Fibroblast of gingiva (primary cell): ENCODE measurements at regions not wholly inside any gene's neighbourhood (a gene's known extent, or its start where the extent isn't known, plus 50 kb on each side); places are given as distances from the start of the nearest gene placed in this dataset.

Experiments
- DNase-seq: peaks from one replicate; pipeline ENCODE4 v3.0.0-alpha.2; 2011; ENCODE audit warnings: low read depth

DNA sequence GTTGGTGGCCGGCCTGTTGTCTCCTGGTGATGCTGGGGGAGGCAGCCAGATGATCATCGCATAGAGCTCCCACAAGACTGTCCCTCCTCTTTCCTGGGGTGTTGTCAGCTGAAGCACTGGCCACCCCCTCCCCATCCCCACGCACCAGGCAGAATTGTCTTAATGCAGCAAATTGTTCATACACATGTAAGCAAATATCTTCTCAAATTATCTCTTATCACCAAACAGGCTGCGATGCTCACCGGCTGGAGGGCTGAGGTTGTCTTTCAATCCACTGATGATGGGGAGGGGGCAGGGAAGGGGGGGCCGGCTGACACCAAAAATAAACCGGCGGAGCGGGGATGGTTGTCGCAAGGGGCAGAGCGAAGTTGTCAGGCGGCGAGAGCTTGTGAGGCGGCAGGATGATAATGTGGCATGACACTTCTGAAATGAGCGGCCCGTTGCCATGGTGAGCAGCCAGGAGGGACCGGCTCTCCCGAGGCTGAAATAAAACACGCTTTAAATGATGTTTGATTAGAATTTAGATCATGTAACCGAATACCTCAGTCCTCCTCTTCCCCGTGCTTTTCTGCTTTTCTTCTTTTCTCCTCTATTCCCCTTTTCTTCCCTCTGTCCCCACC is 59.8 kb downstream of the MRM1 start:
- no peak for DNase-seq

DNA sequence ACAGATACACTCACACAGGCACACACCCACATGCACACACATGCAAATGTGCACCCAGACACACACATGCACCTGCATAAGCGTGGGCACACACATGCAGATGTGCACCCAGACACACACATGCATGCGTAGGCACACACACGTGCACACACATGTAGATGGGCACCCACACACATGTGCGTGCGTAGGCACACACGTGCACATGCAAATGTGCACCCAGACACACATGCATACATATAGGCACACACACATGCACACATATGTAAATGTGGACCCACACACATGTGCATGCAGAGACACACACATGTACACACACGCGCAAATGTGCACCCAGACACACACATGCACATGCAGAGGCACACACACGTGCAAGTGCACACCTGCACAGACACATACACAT is 60.3 kb downstream of the MRM1 start:
- no peak for DNase-seq

DNA sequence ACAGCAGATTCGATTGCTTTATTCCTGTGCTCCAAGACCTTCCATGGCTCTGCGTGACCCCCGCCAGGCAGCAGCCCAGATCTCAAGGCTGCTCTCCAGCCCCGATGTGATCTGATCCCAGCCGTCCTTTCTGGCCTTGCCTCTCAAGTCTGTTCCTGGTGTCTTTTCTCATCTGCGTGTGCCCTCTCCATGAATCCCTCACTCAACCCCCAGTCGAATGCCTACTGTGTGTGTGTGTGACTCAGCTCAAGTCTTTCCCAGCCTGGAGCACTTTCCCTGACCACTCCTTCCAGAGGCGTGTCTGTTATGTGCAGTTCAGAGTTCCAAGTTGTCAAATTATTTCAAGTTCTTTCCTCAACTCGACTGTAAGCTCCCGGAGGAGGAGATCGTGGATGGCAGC is 64.0 kb downstream of the MRM1 start:
- no peak for DNase-seq

DNA sequence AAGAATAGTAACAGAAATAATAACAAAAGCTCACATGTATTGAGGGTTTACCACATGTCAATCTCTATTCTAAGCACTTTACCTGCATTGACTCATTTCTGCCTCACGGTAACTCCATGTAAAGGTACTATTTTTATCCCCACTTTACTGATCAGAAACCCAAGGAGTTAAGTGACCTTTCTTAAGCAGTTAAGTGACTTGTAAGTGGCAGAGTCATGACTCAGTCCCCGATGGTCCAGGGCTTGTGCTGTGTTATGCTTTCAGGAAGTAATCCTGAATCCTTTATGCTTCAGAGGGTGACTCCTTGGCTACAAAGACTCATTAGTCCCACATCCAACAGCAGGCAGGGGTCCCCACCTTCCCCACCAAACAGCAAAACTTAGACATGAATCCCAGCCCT is 66.5 kb downstream of the MRM1 start:
- no peak for DNase-seq

DNA sequence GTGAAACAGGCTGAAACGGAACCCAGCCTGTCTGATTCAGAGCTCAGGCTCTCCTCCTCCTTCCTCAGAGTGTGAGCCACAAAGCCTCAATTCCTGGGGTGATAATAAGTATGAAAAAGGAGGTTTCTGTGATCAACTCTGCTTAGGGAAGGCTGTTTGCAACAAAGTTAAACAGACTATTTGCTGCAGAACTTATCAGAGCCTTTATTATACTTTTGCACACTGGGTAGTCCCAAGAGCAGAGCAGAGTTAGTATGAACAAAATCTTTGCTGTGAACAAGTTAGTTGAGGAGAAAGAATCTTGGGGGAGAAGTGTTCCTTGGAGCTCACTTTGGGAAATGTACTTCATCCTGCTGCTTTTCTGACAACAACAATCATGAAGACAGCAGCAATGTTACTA is 67.4 kb downstream of the MRM1 start:
- no peak for DNase-seq

DNA sequence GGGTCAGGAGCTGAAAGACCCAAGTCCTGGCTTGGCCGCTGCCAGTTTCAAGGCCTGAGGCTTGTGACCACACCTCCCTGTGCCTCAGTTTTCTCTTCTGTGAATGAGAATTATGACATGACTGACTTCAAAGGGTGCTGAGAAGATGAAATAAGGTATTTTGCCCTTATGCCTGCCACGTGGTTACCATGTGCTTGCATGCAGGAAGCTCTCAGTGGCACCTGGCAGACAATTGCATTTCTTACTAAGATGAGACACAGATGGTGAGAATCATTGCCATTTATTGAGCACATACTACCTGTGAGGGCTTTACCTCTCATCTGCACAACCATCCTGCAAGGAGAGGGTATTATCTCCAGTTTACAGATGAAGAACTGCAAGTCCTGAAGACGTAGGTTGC is 69.8 kb downstream of the MRM1 start:
- no peak for DNase-seq

DNA sequence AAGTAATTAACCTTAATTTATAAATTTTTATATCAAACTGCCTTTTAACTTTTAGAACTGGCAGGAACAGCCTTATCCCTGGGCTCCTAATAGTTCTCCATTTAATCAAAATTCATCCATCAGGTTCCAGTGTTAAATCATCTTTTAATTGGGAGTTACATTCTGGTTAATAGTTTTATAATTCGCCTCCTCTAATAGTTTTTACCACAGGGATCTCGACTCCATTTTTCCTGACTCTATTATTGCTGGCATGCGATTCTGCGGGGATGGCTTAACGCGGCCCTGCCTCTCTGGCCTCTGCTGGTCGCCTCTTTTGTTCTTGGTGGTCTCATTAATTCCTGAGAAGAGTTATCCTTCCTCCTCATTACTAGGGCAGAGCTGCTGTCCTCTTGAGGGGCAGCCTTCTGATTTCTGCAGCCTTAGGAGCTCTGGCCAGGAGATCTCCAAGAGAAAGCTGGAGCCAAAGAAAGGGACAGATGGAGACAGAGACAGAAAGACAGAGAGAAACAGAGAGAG is 71.1 kb downstream of the MRM1 start:
- no peak for DNase-seq

DNA sequence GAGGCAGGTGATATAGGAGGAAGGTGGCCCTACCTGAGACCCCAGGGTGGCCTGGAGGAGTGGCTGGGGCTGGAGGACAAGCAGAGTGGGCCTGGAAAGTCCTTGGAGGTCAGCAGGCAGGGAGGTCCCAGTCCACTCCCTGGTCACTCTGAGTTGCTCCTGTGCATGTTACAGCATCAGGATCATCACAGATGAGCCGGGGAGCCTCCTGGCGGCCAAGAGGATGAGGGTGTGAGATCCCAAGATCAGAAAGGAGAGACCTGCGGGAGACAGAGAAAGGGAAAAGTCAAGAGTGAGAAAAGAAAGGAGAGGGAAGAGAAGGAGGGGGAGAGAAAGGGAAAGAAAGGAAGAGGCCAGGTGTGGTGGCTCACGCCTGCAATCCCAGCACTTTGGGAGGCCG is 71.7 kb downstream of the MRM1 start:
- DNase-seq: no peak

DNA sequence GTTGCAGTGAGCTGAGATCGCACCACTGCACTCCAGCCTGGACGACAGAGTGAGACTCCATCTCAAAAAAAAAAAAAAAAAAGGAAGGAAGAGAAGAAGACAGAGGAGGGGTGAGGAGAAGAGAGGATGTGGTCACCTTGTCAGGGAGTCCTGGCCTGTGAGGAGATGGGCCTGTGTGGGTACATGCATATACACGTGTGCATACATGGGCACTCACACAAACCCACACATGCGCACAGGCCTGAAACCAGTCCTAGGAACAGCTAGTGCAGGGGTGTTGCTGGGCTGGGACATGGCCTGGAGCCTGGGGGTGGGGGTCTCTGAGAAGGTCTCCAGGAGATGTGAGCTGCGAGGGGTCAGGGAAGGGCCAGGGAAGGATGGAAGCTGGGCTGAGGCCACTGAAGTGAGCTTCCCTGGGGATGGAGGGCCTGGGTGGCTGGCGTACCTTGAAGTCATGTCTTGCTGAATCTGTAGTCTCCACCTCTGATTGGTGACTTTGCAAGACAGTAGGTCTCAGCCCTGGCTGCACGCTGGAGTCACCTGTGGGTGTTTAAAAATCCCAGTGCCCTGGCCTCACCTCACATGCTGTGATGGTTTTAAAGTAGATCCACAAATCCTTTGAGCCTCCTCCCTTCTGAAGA is 72.4 kb downstream of the MRM1 start:
- no peak for DNase-seq

DNA sequence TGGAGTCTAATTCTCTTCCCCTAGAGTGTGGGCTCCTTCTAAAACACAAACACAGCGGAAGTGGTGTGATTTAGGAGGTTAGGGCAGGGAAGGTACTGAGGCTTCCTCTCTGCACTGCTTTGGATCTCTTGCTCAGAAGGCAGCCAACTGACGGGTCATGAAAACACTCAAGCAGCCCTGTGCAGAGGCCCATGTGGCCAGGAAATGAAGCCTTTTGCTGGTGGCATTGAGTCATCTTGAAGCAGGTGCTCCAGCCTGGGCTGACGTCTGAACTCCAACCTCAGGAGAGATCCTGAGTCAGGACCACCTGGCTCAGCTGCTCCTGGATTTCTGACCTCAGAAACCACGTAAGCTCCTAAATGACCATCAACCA is 72.9 kb downstream of the MRM1 start:
- no peak for DNase-seq

DNA sequence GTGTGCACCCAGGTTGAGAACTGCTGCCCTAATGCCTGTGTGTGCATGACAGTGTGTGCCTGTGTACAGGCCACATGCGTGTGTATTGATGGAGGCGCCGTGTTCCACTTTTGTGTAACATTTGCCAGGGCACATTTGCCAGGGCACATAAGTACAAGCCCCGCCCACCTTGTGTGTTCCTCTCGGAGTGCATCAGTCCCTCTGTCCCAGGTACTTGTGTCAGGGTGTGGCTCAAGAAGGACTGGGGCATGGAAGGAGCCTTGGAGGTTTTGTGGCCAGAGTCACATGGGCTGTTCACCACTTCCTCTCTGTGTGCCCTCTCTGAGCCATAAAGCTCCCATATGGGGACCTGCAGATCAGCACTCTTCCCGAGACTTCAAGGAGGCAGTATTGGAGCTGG is 73.9 kb downstream of the MRM1 start:
- DNase-seq: no peak

DNA sequence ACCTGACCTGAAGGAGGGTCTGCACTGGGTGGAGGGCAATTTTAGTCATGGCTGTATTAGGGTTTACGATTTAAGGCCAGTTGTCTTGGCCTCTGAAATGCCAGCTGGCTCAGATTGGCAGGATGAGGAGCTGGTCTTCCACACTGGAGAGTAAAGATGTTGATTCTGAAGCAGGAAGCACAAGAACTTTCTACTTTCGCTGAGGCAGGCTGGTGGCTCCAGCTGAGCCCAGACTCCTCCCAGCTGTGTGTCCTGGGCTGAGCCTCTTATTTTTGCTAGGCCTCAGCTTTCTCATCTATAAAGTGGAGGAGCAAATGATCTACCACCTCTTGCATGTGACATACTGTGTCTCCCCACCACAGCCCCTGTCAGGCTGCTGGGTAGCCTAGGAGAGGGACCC is 74.4 kb downstream of the MRM1 start:
- DNase-seq: no peak

DNA sequence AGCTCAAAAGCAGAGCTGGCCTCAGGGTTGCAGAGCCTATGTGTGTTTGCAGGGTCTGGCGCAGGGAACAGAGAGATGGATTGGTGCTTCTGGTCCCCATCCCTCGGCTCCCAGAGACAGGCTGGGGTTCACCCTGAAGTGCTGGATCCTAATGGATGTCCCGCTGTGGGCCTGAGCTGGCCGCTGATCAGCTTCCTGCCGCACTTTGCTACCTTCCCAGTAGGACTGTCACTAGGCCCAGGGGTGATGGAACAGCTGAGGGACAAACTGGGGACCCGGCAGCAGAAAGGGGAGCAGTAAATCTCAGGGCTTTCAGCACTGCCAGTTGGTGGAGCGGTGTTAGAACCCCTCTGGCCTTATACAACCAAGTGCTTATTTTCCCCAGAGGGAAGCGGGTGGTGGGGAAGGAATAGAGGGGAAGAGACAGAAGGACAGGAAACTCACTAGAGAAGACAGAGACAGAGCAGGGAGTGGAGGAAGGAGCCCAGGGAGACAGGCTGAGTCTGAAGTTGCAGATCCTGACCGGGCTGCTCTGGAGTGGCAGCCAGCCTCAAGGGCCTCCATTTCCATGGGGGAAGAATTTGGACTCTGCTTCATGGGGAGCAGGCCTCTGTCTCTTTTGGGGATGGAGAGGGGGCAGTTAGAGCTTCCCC is 78.6 kb downstream of the MRM1 start:
- DNase-seq: no peak

DNA sequence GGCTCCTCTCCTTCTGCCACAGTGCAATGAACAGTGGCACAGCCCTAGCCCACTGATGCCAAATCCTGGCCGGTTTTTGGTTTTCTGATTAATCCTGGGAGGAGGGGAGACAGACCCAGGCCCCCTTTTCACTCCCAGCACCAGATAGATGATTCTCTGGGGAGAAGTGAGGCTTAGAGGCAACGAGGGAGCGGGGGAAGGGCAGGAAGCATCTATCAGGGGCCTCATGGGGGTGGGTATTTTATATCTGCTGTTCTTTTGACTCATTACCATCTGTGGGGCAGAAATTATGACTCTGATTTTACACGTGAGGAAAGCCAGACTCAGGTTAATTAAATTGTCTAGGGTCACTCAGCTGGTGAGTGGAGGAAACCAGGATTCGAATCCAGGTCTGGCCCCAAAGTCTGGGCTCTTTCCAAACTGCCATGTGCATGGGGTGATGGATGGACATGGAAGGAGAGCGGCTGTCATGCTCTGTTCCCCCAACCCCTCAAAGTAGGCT is 79.4 kb downstream of the MRM1 start:
- DNase-seq: no peak

DNA sequence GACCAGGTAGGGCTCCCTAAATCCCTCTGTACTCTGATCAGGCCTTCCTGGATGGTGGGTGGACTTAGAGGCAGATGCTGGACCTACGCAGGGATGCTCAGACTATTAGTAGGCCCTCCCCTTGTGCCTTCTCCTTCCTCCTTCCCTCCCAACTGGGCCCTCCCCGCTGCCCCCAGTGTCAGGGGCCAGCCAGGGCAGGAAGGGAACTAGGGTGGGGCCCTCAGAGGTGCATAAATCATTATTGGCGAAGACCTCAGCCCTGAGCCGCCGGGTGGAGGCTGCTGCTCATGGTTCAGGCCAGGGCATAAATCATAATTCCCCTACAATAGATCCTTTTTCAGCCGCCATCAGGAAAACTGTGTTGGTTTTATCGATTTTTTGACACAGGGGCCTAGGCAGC is 81.4 kb downstream of the MRM1 start:
- no peak for DNase-seq

DNA sequence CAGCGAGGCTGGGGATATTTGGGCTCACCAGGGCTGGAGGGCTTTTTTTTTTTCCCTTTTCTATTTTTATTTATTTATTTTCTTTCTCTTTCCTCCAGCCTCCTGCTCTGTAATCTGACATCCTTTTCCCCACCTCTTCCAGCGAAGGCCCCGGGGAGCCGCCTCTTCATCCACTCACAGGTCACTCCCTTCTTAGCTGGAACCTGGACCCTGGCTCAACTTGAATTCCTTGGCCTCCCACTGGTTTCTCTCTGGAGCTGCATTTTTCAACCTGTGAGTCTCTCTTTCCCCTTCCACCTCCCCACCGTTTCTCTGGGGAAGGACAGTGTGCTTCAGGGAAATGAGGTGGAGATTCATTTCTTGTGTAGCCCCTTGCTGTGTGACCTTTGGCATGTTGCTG is 82.0 kb downstream of the MRM1 start:
- no peak for DNase-seq

DNA sequence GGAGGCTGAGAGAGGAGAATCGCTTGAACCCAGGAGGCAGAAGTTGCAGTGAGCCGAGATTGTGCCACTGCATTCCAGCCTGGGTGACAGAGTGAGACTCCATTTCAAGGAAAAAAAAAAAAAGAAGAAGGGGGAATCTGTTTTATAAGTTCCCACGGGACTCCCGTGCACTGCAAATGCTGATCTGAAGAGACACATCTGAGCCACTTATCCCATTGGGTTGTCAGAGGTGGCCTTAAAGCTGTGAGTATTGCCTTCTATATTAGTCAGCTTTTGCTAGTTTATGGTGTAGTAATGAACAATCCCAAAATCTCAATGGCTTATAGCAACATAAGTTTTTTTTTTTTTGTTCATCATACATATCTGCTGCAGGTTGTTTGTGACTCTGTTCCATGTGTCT is 82.8 kb downstream of the MRM1 start:
- DNase-seq: no peak

DNA sequence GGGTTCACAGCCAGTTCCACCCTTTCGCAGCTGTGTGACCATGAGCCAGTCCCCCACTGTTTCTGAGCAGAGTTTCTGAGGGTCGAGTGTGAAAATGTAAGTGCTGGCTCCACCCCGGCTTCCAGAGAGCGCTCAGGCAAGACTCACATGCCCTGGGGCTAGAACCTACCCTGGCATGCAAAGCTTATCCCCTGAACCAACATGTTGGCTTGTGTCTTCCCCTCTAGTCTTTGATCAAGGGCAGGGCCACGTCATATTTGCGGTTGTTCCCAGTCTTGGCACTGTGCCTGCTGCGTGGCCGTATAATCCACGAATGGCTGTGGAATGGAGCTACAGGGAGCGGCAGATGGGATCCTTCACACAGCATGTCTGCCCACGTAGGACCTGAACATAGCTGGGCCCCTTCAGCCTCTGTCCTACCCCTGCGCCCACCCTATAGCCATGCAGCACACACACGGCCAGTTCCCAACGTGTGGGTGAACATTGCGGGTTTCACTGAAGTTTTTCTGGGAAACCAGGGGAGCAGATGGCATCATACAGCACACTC is 84.8 kb downstream of the MRM1 start:
- DNase-seq: no peak

DNA sequence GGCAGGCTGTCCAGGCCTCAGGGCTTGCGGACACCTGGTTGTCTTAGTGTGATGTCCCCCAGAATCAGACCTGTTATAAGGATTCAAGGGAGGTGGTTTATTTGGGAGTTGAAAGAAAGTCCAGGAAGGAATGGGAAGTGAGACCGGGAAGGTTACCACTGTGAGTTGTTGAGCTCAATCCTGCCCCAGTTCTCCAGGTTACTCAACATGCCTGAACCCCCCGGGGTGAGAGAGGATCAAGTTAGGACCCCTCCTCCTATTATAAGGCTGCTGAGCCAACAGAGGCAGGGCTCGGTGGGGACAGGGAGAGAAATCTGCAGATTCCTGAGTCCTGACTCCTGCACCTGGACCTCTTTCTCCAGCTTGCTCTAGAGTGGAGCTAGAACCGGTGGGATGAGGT is 86.4 kb downstream of the MRM1 start:
- DNase-seq: no peak

DNA sequence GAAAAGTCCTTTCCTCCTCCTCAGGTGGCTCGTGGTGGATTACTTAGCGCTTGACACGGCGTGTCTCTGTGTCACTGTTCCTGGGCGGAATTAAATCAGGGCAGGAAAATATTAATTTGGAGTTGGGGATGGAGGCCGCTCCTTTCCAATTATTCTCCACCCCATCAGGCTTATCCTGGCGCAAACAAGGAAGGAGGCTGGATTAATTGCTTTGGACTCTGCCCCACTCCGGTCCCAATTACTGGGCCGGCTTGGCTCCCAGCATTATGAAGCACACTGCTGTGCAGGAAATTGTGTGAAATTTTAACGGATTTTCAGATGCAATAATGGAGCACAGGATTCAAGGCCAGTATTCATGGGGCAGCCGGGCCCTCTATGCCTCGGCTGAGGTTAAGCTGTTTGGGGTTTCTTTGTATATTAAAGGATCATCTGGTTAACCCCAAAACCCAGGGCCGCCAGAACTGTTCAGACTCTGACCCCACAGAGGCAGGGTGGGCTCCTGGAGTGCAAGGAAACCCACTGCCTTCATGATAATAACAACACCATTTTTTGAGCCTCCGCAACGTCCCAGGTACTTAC is 87.8 kb downstream of the MRM1 start:
- no peak for DNase-seq

DNA sequence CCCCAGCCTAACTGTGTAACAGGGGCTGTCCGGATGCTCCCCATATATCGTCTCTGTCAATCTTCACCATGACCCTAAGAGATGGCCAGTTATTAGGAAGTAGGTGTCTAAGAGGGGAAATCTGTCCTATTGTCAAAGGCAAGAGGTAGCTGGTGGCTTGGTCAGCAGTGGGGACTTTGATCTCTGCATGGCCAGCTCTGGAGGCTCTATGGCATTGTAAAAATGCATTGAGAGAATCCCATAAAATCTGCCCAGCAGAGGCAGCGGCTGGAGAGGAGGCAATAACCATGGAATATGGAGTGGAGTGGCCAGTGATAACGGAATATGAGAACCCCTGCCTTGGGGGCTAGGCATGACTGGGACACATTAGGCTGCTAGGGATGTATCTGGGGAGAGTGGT is 88.8 kb downstream of the MRM1 start:
- DNase-seq: no peak

DNA sequence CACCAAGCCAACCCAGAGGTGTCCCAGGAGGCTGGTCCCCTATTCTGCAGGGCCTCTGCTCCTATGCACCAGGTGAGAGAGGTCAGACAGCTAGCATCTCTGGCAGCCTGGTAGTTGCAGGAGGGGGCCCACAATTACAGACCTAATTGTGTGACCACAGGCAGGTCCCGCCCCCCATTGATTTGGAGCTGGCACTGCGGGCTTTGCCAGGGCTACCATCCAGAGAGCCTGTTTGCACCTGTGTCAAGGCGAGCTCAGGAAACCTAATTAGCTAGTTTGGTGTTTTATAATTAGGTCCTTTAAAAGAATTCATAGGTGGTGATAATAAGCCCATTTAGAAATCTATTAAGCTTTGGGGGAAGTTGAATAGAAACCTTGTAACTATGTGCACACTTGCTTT is 90.2 kb downstream of the MRM1 start:
- DNase-seq: no peak

DNA sequence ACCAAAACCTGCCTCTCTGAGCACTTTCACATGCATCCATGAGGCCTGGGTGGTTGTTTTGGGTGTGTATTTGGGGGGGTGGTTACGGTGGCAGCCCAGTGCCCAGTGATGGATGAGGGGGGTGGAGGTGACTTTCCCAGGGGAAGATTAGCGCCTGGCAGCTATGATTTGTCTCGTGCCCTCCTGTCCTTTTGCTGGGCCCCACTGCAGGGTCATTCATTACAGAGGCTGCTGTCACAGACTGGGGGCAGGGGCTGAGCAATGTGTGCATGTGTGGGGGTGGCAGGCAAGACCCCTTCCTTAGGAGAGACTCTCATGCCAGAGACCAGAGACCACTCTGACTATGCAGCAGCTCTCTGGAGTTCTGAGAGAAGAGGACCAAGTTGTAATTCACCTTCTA is 93.7 kb downstream of the MRM1 start:
- no peak for DNase-seq
